K562 (cell line): ENCODE measurements at regions not wholly inside any gene's neighbourhood (a gene's known extent, or its start where the extent isn't known, plus 50 kb on each side); places are given as distances from the start of the nearest gene placed in this dataset.

ENCODE experiments used
- CTCF ChIP-seq, 3 experiments: IDR thresholded peaks in 2 of 3; conservative IDR thresholded peaks in 1 of 3; 2 replicates each; pipeline ENCODE4 v1.5.1; 2011 to 2012; ENCODE audit warnings: low read length in 3 of 3, mild to moderate bottlenecking in 3 of 3, control low read depth in 2 of 3, improper control_type of control experiment in 1 of 3, inconsistent platforms in 1 of 3, low read depth in 1 of 3, mixed read lengths in 1 of 3, moderate library complexity in 1 of 3; ENCODE audit not compliant: insufficient read depth in 2 of 3
- DPF2 ChIP-seq: fragments of 450-650 bp; IDR thresholded peaks from 2 replicates; pipeline ENCODE4 v1.6.1; 2016
- KDM4B ChIP-seq, 2 experiments: fragments of 450-650 bp in 1 of 2; sonication (generic) in 1 of 2; IDR thresholded peaks; 2 replicates each; pipeline ENCODE4 v1.6.1; 2016 to 2017; ENCODE audit warnings: borderline replicate concordance in 2 of 2, antibody characterized with exemption in 1 of 2, low read depth in 1 of 2, mild to moderate bottlenecking in 1 of 2
- MYNN ChIP-seq, 2 experiments: sonication (generic); formaldehyde crosslinking in 1 of 2; IDR thresholded peaks; 2 replicates each; pipeline versions ENCODE4 v1.5.0 to v1.6.1; 2016 to 2020; ENCODE audit warnings: antibody characterized with exemption in 1 of 2, missing genetic modification reagents in 1 of 2
- NFXL1 ChIP-seq: fragments of 450-650 bp; formaldehyde crosslinking; IDR thresholded peaks from 2 replicates; pipeline ENCODE4 v1.4.0; 2021; ENCODE audit warnings: mild to moderate bottlenecking
- POLR2AphosphoS5 ChIP-seq: IDR thresholded peaks from 2 replicates; pipeline ENCODE4 v1.6.1; 2011; ENCODE audit warnings: mild to moderate bottlenecking, low read depth, low read length, moderate library complexity; ENCODE audit not compliant: control insufficient read depth, insufficient read depth
- PTBP1 ChIP-seq: fragments of 200-400 bp; formaldehyde crosslinking; IDR thresholded peaks from 2 replicates; pipeline ENCODE4 v1.6.1; 2017; ENCODE audit warnings: low read depth, low read length
- SETDB1 ChIP-seq: IDR thresholded peaks from one replicate; pipeline ENCODE4 v1.6.1; 2012; ENCODE audit warnings: low read length, control low read depth, inconsistent platforms
- ZNF644 ChIP-seq: fragments of 200-800 bp; sonication (Bioruptor generic); IDR thresholded peaks from 2 replicates; pipeline ENCODE4 v1.6.1; 2016; ENCODE audit warnings: low read depth, missing genetic modification characterization, missing compliant biosample characterization
- TF ChIP-seq, protein P1 (sequence below), 2 experiments: fragments of 450-650 bp; formaldehyde crosslinking in 1 of 2; IDR thresholded peaks; 2 replicates each; pipeline versions ENCODE4 v1.4.0 to v1.6.1; 2014 to 2020; ENCODE audit warnings: mild to moderate bottlenecking in 2 of 2, borderline replicate concordance in 1 of 2, low read depth in 1 of 2

GRCh38 chr7:30224511-30225062, 59.8 kb upstream of the ZNRF2 start:
- TF ChIP-seq PTBP1 (no peak), NFXL1 (CRISPR knock-in tag) (no peak), CTCF (IDR thresholded peaks at IDR 0.05 in 2 of 3, conservative IDR thresholded peaks at IDR 0.05 in 1 of 3; ENCODE audit: insufficient read depth in 2 of 3, low read depth in 1 of 3, low read length in 3 of 3) (no peak), MYNN (IDR thresholded peaks at IDR 0.05) (no peak), MYNN (CRISPR knock-in tag; IDR thresholded peaks at IDR 0.05) (no peak), POLR2AphosphoS5 (no peak), KDM4B (IDR thresholded peaks at IDR 0.05; ENCODE audit: borderline replicate concordance in 2 of 2, low read depth in 1 of 2) (no peak), DPF2 (no peak), ZNF644 (tag) (no peak), SETDB1 (no peak)
- TF ChIP-seq, protein P1, sequence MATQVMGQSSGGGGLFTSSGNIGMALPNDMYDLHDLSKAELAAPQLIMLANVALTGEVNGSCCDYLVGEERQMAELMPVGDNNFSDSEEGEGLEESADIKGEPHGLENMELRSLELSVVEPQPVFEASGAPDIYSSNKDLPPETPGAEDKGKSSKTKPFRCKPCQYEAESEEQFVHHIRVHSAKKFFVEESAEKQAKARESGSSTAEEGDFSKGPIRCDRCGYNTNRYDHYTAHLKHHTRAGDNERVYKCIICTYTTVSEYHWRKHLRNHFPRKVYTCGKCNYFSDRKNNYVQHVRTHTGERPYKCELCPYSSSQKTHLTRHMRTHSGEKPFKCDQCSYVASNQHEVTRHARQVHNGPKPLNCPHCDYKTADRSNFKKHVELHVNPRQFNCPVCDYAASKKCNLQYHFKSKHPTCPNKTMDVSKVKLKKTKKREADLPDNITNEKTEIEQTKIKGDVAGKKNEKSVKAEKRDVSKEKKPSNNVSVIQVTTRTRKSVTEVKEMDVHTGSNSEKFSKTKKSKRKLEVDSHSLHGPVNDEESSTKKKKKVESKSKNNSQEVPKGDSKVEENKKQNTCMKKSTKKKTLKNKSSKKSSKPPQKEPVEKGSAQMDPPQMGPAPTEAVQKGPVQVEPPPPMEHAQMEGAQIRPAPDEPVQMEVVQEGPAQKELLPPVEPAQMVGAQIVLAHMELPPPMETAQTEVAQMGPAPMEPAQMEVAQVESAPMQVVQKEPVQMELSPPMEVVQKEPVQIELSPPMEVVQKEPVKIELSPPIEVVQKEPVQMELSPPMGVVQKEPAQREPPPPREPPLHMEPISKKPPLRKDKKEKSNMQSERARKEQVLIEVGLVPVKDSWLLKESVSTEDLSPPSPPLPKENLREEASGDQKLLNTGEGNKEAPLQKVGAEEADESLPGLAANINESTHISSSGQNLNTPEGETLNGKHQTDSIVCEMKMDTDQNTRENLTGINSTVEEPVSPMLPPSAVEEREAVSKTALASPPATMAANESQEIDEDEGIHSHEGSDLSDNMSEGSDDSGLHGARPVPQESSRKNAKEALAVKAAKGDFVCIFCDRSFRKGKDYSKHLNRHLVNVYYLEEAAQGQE (IDR thresholded peaks at IDR 0.05; ENCODE audit: borderline replicate concordance) = no peak
- TF ChIP-seq, protein P1 (CRISPR knock-in tag; IDR thresholded peaks at IDR 0.05; ENCODE audit: low read depth) = no peak
